ENCODE measurements at regions not wholly inside any gene's neighbourhood (a gene's known extent, or its start where the extent isn't known, plus 50 kb on each side); places are given as distances from the start of the nearest gene placed in this dataset.
"Not testable (repeated sequence)": the region's sequence is repeated elsewhere in the genome, so short reads cannot be mapped to it uniquely, and the experiment has no call there.

DNA sequence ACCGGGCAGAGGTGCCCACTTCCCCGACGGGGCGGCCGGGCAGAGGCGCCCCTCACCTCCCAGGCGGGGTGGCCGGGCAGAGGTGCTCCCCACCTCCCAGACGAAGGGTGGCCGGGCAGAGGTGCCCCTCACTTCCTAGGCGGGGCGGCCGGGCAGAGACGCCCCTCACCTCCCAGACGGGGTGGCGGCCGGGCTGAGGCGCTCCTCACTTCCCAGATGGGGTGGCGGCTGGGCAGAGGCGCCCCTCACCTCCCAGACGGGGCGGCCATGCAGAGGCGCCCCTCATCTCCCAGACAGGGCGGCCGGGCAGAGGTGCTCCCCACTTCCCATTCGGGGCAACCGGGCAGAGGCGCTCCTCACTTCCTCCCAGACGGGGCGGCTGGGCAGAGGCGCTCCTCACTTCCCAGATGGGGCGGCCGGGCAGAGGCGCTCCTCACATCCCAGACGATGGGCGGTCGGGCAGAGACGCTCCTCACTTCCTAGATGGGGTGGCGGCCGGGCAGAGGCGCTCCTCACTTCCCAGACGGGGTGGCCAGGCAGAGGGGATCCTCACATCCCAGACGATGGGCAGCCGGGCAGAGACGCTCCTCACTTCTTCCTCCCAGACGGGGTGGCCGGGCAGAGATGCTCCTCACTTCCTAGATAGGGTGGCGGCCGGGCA is 142.3 kb upstream of the NTRK2 start:
- H4K20me1 ChIP-seq (ENCODE audit: insufficient read depth, low read length); H3K9me3 ChIP-seq (ENCODE audit: low read length); H3K36me3 ChIP-seq (replicated peaks in 1 of 2; ENCODE audit: control insufficient read depth in 1 of 2, insufficient read depth in 2 of 2, low read length in 2 of 2); POLR2A ChIA-PET; intact Hi-C loops (cut with micrococcal nuclease; ENCODE audit: unreplicated experiment); H2AFZ ChIP-seq (ENCODE audit: low read length); H3K4me1 ChIP-seq (ENCODE audit: insufficient read depth, low read length); ATAC-seq; CTCF ChIA-PET (ENCODE audit: low intra/inter-chr PET ratio, low total read pairs); H3K4me3 ChIP-seq (replicated peaks in 1 of 3; ENCODE audit: insufficient read depth in 1 of 3, low read depth in 2 of 3, low read length in 3 of 3); DNase-seq (ENCODE audit: low spot score); H3K27me3 ChIP-seq (ENCODE audit: control insufficient read depth in 1 of 2, insufficient read depth in 2 of 2, low read length in 2 of 2); H3K27ac ChIP-seq (ENCODE audit: extremely low read length, insufficient read depth, low read length); FAIRE-seq; in situ Hi-C loops (cut with HindIII; ENCODE audit: extremely low pct_ligation_motif_present, low pct_unique_long_range_greater_than_20kb); H3K4me2 ChIP-seq (ENCODE audit: low read depth, low read length); H3K79me2 ChIP-seq (ENCODE audit: insufficient read depth, low read length); BruUV-seq (replicated peaks); H3K9ac ChIP-seq (ENCODE audit: insufficient read depth, low read depth, low read length): not testable (repeated sequence)
- 67% methylated on average over 3 of the region's 49 CpGs for WGBS (ENCODE audit: low lambda C conversion rate)

DNA sequence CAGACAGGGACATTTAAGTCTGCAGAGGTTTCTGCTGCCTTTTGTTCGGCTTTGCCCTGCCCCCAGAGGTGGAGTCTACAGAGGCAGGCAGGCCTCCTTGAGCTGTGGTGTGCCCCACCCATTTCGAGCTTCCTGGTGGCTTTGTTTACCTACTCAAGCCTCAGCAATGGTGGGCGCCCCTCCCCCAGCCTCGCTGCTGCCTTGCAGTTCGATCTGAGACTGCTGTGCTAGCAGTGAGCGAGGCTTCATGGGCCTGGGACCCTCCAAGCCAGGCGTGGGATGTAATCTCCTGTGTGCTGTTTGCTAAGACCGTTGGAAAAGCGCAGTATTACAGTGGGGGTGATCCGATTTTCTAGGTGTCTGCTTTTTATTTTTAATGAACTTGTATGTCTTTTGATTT is 133.6 kb upstream of the NTRK2 start:
- H2AFZ ChIP-seq (ENCODE audit: low read length); H3K9ac ChIP-seq (ENCODE audit: insufficient read depth, low read depth, low read length); H3K4me2 ChIP-seq (ENCODE audit: low read depth, low read length); H3K27me3 ChIP-seq (ENCODE audit: control insufficient read depth in 1 of 2, insufficient read depth in 2 of 2, low read length in 2 of 2); CTCF ChIA-PET (ENCODE audit: low intra/inter-chr PET ratio, low total read pairs); POLR2A ChIA-PET; FAIRE-seq; H3K4me1 ChIP-seq (ENCODE audit: insufficient read depth, low read length); intact Hi-C loops (cut with micrococcal nuclease; ENCODE audit: unreplicated experiment); H3K9me3 ChIP-seq (ENCODE audit: low read length); H4K20me1 ChIP-seq (ENCODE audit: insufficient read depth, low read length); BruUV-seq (replicated peaks); in situ Hi-C loops (cut with HindIII; ENCODE audit: extremely low pct_ligation_motif_present, low pct_unique_long_range_greater_than_20kb); H3K4me3 ChIP-seq (replicated peaks in 1 of 3; ENCODE audit: insufficient read depth in 1 of 3, low read depth in 2 of 3, low read length in 3 of 3); H3K27ac ChIP-seq (ENCODE audit: extremely low read length, insufficient read depth, low read length); H3K79me2 ChIP-seq (ENCODE audit: insufficient read depth, low read length); DNase-seq (ENCODE audit: low spot score); H3K36me3 ChIP-seq (replicated peaks in 1 of 2; ENCODE audit: control insufficient read depth in 1 of 2, insufficient read depth in 2 of 2, low read length in 2 of 2); ATAC-seq: not testable (repeated sequence)
- WGBS (ENCODE audit: low lambda C conversion rate), result 5% methylated on average over 5 of the region's 10 CpGs

DNA sequence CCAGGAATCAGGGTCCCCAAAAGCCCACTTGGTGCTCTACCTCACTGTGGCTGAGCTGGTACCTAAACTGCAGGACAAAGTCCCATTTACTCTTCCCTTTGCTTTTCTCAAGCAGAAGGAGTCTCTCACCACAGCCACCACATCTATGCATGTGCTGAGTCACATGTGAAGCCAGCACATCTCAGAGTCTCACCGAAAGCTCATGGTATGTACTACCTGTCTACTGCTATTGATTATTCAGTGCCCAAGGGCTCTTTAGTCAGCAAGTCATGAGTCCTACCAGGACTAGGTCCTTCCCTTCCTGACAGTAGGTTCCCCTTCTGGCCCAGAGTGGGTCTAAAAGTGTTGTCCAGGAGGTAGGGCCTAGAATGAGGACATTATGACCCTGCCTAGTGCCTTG is 130.7 kb upstream of the NTRK2 start:
- Histone ChIP-seq H2AFZ (ENCODE audit: low read length) (no peak overlapping the region), H3K4me1 (ENCODE audit: insufficient read depth, low read length) (no peaks in the 10 kb centered on the region), H3K36me3 (replicated peaks in 1 of 2; ENCODE audit: control insufficient read depth in 1 of 2, insufficient read depth in 2 of 2, low read length in 2 of 2) (no peaks in the 10 kb centered on the region), H3K4me3 (replicated peaks in 1 of 3; ENCODE audit: insufficient read depth in 1 of 3, low read depth in 2 of 3, low read length in 3 of 3) (no peak overlapping the region), H4K20me1 (ENCODE audit: insufficient read depth, low read length) (no peaks in the 10 kb centered on the region), H3K9me3 (ENCODE audit: low read length) (no peaks in the 10 kb centered on the region; the same call in 1 of the 2 replicates), H3K79me2 (ENCODE audit: insufficient read depth, low read length) (no peaks in the 10 kb centered on the region), H3K4me2 (ENCODE audit: low read depth, low read length) (no peak overlapping the region), H3K27me3 (ENCODE audit: control insufficient read depth in 1 of 2, insufficient read depth in 2 of 2, low read length in 2 of 2) (no peaks in the 10 kb centered on the region), H3K27ac (ENCODE audit: extremely low read length, insufficient read depth, low read length) (no peak overlapping the region), H3K9ac (ENCODE audit: insufficient read depth, low read depth, low read length) (no peak overlapping the region)
- intact Hi-C loops (cut with micrococcal nuclease; ENCODE audit: unreplicated experiment) (no loop called here), in situ Hi-C loops (cut with HindIII; ENCODE audit: extremely low pct_ligation_motif_present, low pct_unique_long_range_greater_than_20kb) (no loop called here)
- FAIRE-seq, result no peak
- no peak for ATAC-seq
- 25% methylated on average over 1 of the region's 1 CpG for WGBS (ENCODE audit: low lambda C conversion rate)
- no TSS peak for BruUV-seq (replicated peaks)
- ChIA-PET POLR2A (no interaction called here), CTCF (ENCODE audit: low intra/inter-chr PET ratio, low total read pairs) (no interaction called here)
- no peak for DNase-seq (ENCODE audit: low spot score)
- TF ChIP-seq, protein P1, sequence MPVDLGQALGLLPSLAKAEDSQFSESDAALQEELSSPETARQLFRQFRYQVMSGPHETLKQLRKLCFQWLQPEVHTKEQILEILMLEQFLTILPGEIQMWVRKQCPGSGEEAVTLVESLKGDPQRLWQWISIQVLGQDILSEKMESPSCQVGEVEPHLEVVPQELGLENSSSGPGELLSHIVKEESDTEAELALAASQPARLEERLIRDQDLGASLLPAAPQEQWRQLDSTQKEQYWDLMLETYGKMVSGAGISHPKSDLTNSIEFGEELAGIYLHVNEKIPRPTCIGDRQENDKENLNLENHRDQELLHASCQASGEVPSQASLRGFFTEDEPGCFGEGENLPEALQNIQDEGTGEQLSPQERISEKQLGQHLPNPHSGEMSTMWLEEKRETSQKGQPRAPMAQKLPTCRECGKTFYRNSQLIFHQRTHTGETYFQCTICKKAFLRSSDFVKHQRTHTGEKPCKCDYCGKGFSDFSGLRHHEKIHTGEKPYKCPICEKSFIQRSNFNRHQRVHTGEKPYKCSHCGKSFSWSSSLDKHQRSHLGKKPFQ (CRISPR knock-in tag; IDR thresholded peaks at IDR 0.05; ENCODE audit: insufficient replicate concordance), result no peak
- TF ChIP-seq KDM3A (CRISPR knock-in tag; IDR thresholded peaks at IDR 0.05; ENCODE audit: low read depth) (no peak), SIX1 (CRISPR knock-in tag; IDR thresholded peaks at IDR 0.05; ENCODE audit: borderline replicate concordance) (no peak), ZSCAN30 (CRISPR knock-in tag; IDR thresholded peaks at IDR 0.05) (no peak), PAF1 (CRISPR knock-in tag; IDR thresholded peaks at IDR 0.05) (no peak)
- TF ChIP-seq, protein P2, sequence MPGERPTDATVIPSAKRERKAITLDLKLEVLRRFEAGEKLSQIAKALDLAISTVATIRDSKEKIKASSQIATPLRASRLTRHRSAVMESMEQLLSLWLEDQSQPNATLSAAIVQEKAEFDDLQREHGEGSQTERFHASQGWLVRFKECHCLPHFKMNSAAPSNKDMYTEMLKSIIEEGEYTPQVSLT (CRISPR knock-in tag; IDR thresholded peaks at IDR 0.05; ENCODE audit: borderline replicate concordance, low read depth), result no peak
- TF ChIP-seq, protein P3, sequence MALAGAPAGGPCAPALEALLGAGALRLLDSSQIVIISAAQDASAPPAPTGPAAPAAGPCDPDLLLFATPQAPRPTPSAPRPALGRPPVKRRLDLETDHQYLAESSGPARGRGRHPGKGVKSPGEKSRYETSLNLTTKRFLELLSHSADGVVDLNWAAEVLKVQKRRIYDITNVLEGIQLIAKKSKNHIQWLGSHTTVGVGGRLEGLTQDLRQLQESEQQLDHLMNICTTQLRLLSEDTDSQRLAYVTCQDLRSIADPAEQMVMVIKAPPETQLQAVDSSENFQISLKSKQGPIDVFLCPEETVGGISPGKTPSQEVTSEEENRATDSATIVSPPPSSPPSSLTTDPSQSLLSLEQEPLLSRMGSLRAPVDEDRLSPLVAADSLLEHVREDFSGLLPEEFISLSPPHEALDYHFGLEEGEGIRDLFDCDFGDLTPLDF (CRISPR knock-in tag; IDR thresholded peaks at IDR 0.05), result no peak
- TF ChIP-seq, protein P4, sequence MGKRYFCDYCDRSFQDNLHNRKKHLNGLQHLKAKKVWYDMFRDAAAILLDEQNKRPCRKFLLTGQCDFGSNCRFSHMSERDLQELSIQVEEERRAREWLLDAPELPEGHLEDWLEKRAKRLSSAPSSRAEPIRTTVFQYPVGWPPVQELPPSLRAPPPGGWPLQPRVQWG (CRISPR knock-in tag; IDR thresholded peaks at IDR 0.05; ENCODE audit: borderline replicate concordance, low read depth), result no peak

All from HepG2 (cell line).